GF-D8 (cell line): ENCODE measurements at regions not wholly inside any gene's neighbourhood (a gene's known extent, or its start where the extent isn't known, plus 50 kb on each side); places are given as distances from the start of the nearest gene placed in this dataset.
"Not testable (repeated sequence)": the region's sequence is repeated elsewhere in the genome, so short reads cannot be mapped to it uniquely, and the experiment has no call there.

ENCODE experiments used
- DNase-seq: peaks from one replicate; lab custom pipeline; 2025; lab: John Stamatoyannopoulos, UW

- no peak for DNase-seq
Observed at GRCh38 chr5:62041156-62041756, 264.8 kb upstream of the KIF2A start.

- DNase-seq: no peak
Observed at GRCh38 chr5:62042007-62042406, 264.0 kb upstream of the KIF2A start.

GRCh38 chr5:62043289-62044280, 262.4 kb upstream of the KIF2A start:
- DNase-seq: no peak

GRCh38 chr5:62044989-62045388, 261.0 kb upstream of the KIF2A start:
- no peak for DNase-seq

GRCh38 chr5:62046191-62046590, 259.8 kb upstream of the KIF2A start:
- DNase-seq: no peak

- no peak for DNase-seq
Observed at GRCh38 chr5:62051747-62052146, 254.3 kb upstream of the KIF2A start.

GRCh38 chr5:62059960-62060359, 246.0 kb upstream of the KIF2A start:
- DNase-seq: no peak

- DNase-seq: peak; percentile 5
Observed at GRCh38 chr5:62065050-62065449, 241.0 kb upstream of the KIF2A start.

GRCh38 chr5:62066761-62067277, 239.2 kb upstream of the KIF2A start:
- DNase-seq: no peak

GRCh38 chr5:62068554-62068953, 237.5 kb upstream of the KIF2A start:
- no peak for DNase-seq

- no peak for DNase-seq
Observed at GRCh38 chr5:62077387-62077786, 228.6 kb upstream of the KIF2A start.

GRCh38 chr5:62077823-62078550, 228.0 kb upstream of the KIF2A start:
- no peak for DNase-seq

- DNase-seq: no peak
Observed at GRCh38 chr5:62082370-62082801, 223.6 kb upstream of the KIF2A start.

- DNase-seq: no peak
Observed at GRCh38 chr5:62083247-62083646, 222.8 kb upstream of the KIF2A start.

GRCh38 chr5:62083661-62084060, 222.3 kb upstream of the KIF2A start:
- DNase-seq: no peak

GRCh38 chr5:62084391-62084790, 221.6 kb upstream of the KIF2A start:
- no peak for DNase-seq

GRCh38 chr5:62090953-62091352, 215.1 kb upstream of the KIF2A start:
- DNase-seq: no peak

- DNase-seq: no peak
Observed at GRCh38 chr5:62093411-62093810, 212.6 kb upstream of the KIF2A start.

GRCh38 chr5:62093976-62094375, 212.0 kb upstream of the KIF2A start:
- DNase-seq: no peak

- DNase-seq: no peak
Observed at GRCh38 chr5:62097361-62097760, 208.6 kb upstream of the KIF2A start.

GRCh38 chr5:62100201-62100600, 205.8 kb upstream of the KIF2A start:
- no peak for DNase-seq

GRCh38 chr5:62103863-62104262, 202.1 kb upstream of the KIF2A start:
- not testable (repeated sequence) for DNase-seq
